HepG2 (cell line): ENCODE measurements at regions not wholly inside any gene's neighbourhood (a gene's known extent, or its start where the extent isn't known, plus 50 kb on each side); places are given as distances from the start of the nearest gene placed in this dataset.

ENCODE experiments used
- ATAC-seq: fragments of 200-7000 bp; cut with Tn5 transposase; 3 replicates; pipeline ENCODE4 v1.9.1; 2020; ENCODE audit warnings: mild to moderate bottlenecking, moderate library complexity
- BruUV-seq: library from RNA; stranded (reverse); fragments of 400-500 nt; replicated peaks from 2 replicates; lab custom pipeline; 2021; lab: Mats Ljungman, UMichigan
- CTCF ChIA-PET: fragments of 300-600 bp; formaldehyde crosslinking; extraction: SDS; loops from one replicate; lab custom pipeline; 2021; ENCODE audit warnings: low total read pairs, inconsistent platforms, low intra/inter-chr PET ratio; lab: Yijun Ruan, JAX
- POLR2A ChIA-PET: fragments of 350-600 bp; sonication (Branson Sonifier 250); formaldehyde crosslinking; loops from one replicate; lab custom pipeline; 2020; ENCODE audit warnings: antibody characterized with exemption, inconsistent platforms; lab: Yijun Ruan, JAX
- DNase-seq: peaks from one replicate; pipeline ENCODE4 v3.0.0-alpha.2; 2015; ENCODE audit warnings: low spot score
- FAIRE-seq: peaks from 3 replicates; lab custom pipeline; 2011; peaks lifted over from hg19 to GRCh38; lab: Jason Lieb, UNC
- H2AFZ ChIP-seq: one replicate; pipeline ENCODE4 v1.6.1; 2011; ENCODE audit warnings: low read length, inconsistent platforms
- H3K27ac ChIP-seq: fragments of 300-600 bp; 3 replicates; pipeline ENCODE4 v1.8.0; 2011; ENCODE audit warnings: mixed run types, mild to moderate bottlenecking, mixed read lengths, low read length, inconsistent platforms; ENCODE audit not compliant: insufficient read depth; ENCODE audit errors: extremely low read length
- H3K27me3 ChIP-seq, 2 experiments: fragments of 200-600 bp in 1 of 2; 2 replicates in 1 of 2; 3 replicates in 1 of 2; pipeline versions ENCODE4 v1.6.0 to v1.8.0; 2011; ENCODE audit warnings: low read length in 2 of 2, mild to moderate bottlenecking in 2 of 2, moderate library complexity in 2 of 2, inconsistent platforms in 1 of 2; ENCODE audit not compliant: insufficient read depth in 2 of 2, control insufficient read depth in 1 of 2
- H3K36me3 ChIP-seq, 2 experiments: fragments of 200-600 bp in 1 of 2; replicated peaks in 1 of 2; 2 replicates in 1 of 2; 3 replicates in 1 of 2; pipeline versions ENCODE4 v1.5.1 to v1.8.0; 2011; ENCODE audit warnings: low read length in 2 of 2, inconsistent platforms in 1 of 2; ENCODE audit not compliant: insufficient read depth in 2 of 2, control insufficient read depth in 1 of 2
- H3K4me1 ChIP-seq: 2 replicates; pipeline ENCODE4 v1.5.1; 2012; ENCODE audit warnings: low read length, inconsistent platforms; ENCODE audit not compliant: insufficient read depth
- H3K4me2 ChIP-seq: 2 replicates; pipeline ENCODE4 v1.6.0; 2011; ENCODE audit warnings: low read depth, low read length, inconsistent platforms
- H3K4me3 ChIP-seq, 3 experiments: fragments of 200-600 bp in 1 of 3; sonication (generic), shearing (Covaris generic) in 1 of 3; replicated peaks in 1 of 3; 2 replicates each; pipeline ENCODE4 v1.5.1; 2011 to 2016; ENCODE audit warnings: low read length in 3 of 3, inconsistent platforms in 2 of 3, low read depth in 2 of 3, mild to moderate bottlenecking in 2 of 3, control low read depth in 1 of 3, mixed read lengths in 1 of 3; ENCODE audit not compliant: insufficient read depth in 1 of 3
- H3K79me2 ChIP-seq: one replicate; pipeline ENCODE4 v1.6.1; 2011; ENCODE audit warnings: low read length, inconsistent platforms; ENCODE audit not compliant: insufficient read depth
- H3K9ac ChIP-seq: 2 replicates; pipeline ENCODE4 v1.6.0; 2011; ENCODE audit warnings: mild to moderate bottlenecking, low read depth, low read length, inconsistent platforms; ENCODE audit not compliant: insufficient read depth
- H3K9me3 ChIP-seq: 2 replicates; pipeline ENCODE4 v1.5.1; 2012; ENCODE audit warnings: mild to moderate bottlenecking, low read length
- H4K20me1 ChIP-seq: 2 replicates; pipeline ENCODE4 v1.6.0; 2011; ENCODE audit warnings: inconsistent platforms, mild to moderate bottlenecking, low read length, moderate library complexity; ENCODE audit not compliant: insufficient read depth
- AKAP8 ChIP-seq: sonication (generic); formaldehyde crosslinking; IDR thresholded peaks from 2 replicates; pipeline ENCODE4 v1.5.1; 2020; ENCODE audit warnings: mild to moderate bottlenecking, missing genetic modification reagents
- DNMT1 ChIP-seq: sonication (generic); formaldehyde crosslinking; IDR thresholded peaks from 2 replicates; pipeline ENCODE4 v1.5.1; 2020; ENCODE audit warnings: mild to moderate bottlenecking, missing genetic modification reagents
- ELF3 ChIP-seq: IDR thresholded peaks from 2 replicates; pipeline ENCODE4 v1.6.1; 2016; ENCODE audit warnings: missing genetic modification reagents, missing compliant biosample characterization
- HNF4A ChIP-seq: sonication (generic); formaldehyde crosslinking; IDR thresholded peaks from 2 replicates; pipeline ENCODE4 v1.4.0; 2020; ENCODE audit warnings: missing genetic modification reagents
- MAFF ChIP-seq: IDR thresholded peaks from 2 replicates; pipeline ENCODE4 v1.6.1; 2011; ENCODE audit warnings: low read depth, low read length, improper control_type of control experiment
- MAFK ChIP-seq, 2 experiments: IDR thresholded peaks in 1 of 2; conservative IDR thresholded peaks in 1 of 2; 2 replicates each; pipeline ENCODE4 v1.6.1; 2011; ENCODE audit warnings: improper control_type of control experiment in 2 of 2, low read length in 2 of 2
- NR2F1 ChIP-seq, 2 experiments: fragments of 450-650 bp in 1 of 2; formaldehyde crosslinking in 1 of 2; IDR thresholded peaks; 2 replicates each; pipeline versions ENCODE4 v1.5.0 to v1.6.1; 2016 to 2020; ENCODE audit warnings: mild to moderate bottlenecking in 1 of 2, missing compliant biosample characterization in 1 of 2, missing genetic modification reagents in 1 of 2, moderate library complexity in 1 of 2
- ZNF317 ChIP-seq: sonication (generic); formaldehyde crosslinking; IDR thresholded peaks from 2 replicates; pipeline ENCODE4 v1.5.0; 2020; ENCODE audit warnings: mild to moderate bottlenecking, missing genetic modification reagents
- WGBS: methylation state at CpG from one replicate; pipeline ENCODE4 v1.1.6; 2017; ENCODE audit warnings: low lambda C conversion rate; 5-methylcytosine and 5-hydroxymethylcytosine counted together
- in situ Hi-C: cut with HindIII; loops from 2 replicates; pipeline ENCODE4 v1.10.0; 2017; ENCODE audit warnings: low pct_unique_long_range_greater_than_20kb; ENCODE audit not compliant: extremely low pct_ligation_motif_present
- intact Hi-C: fragments of 100-400 bp; cut with micrococcal nuclease; formaldehyde crosslinking; loops from one replicate; pipeline ENCODE4 v1.10.0; 2022; ENCODE audit not compliant: unreplicated experiment

- DNase-seq (no peak), FAIRE-seq (no peak), ATAC-seq (peak; percentile 68)
- Histone ChIP-seq H3K27me3 (no peaks in the 10 kb centered on the region), H3K36me3 (no peaks in the 10 kb centered on the region), H4K20me1 (no peaks in the 10 kb centered on the region), H3K4me1 (peaks cover 11% of the 10 kb centered on the region), H3K9ac (no peak overlapping the region), H2AFZ (no peak overlapping the region), H3K9me3 (peaks cover 5% of the 10 kb centered on the region; the same call in 1 of the 2 replicates), H3K4me2 (no peak overlapping the region), H3K27ac (no peak overlapping the region), H3K4me3 (no peak overlapping the region), H3K79me2 (no peaks in the 10 kb centered on the region)
- in situ Hi-C loops = no loop called here
- intact Hi-C loops = no loop called here
- no peak for TF ChIP-seq ZNF317 (CRISPR knock-in tag)
- peak; percentile 28; the same call in 1 of the 2 replicates for TF ChIP-seq HNF4A (CRISPR knock-in tag)
- TF ChIP-seq DNMT1 (CRISPR knock-in tag) = no peak
- TF ChIP-seq AKAP8 (CRISPR knock-in tag) = no peak
- 16% methylated on average over 4 of the region's 4 CpGs for WGBS
- POLR2A ChIA-PET = no interaction called here
- CTCF ChIA-PET = no interaction called here
- BruUV-seq = no TSS peak
Measured at GRCh38 chr2:118604371-118604770, 243.1 kb downstream of the EN1 start.

- no TSS peak for BruUV-seq
- H2AFZ ChIP-seq = no peak overlapping the region
- POLR2A ChIA-PET = no interaction called here
- WGBS = 37% methylated on average over 3 of the region's 3 CpGs
- no peak overlapping the region for H3K27ac ChIP-seq
- CTCF ChIA-PET = no interaction called here
- TF ChIP-seq MAFK (conservative IDR thresholded peaks at IDR 0.05 in 1 of 2, IDR thresholded peaks at IDR 0.05 in 1 of 2; ENCODE audit: low read length in 2 of 2) = peak; percentile 56 to 72; a peak in 3 of 4 replicates
- TF ChIP-seq MAFF = peak; percentile 63
- no peak for TF ChIP-seq ELF3
- TF ChIP-seq NR2F1 (CRISPR knock-in tag; IDR thresholded peaks at IDR 0.05) = no peak
- intact Hi-C loops (no loop called here), in situ Hi-C loops (no loop called here)
- no peak for FAIRE-seq
- peaks cover 19% of the 10 kb centered on the region for H3K9me3 ChIP-seq
- no peaks in the 10 kb centered on the region for H3K27me3 ChIP-seq
- no peaks in the 10 kb centered on the region for H3K36me3 ChIP-seq
- no peak for ATAC-seq
- no peak overlapping the region for H3K4me3 ChIP-seq
- no peak overlapping the region for H3K4me2 ChIP-seq
- peaks cover 3% of the 10 kb centered on the region for H3K4me1 ChIP-seq
- H3K9ac ChIP-seq = no peak overlapping the region
- no peak for DNase-seq
- H3K79me2 ChIP-seq = no peaks in the 10 kb centered on the region
- no peaks in the 10 kb centered on the region for H4K20me1 ChIP-seq
Measured at GRCh38 chr2:118599141-118599540, 248.3 kb downstream of the EN1 start.
